PFSK-1 (cell line): ENCODE measurements at regions not wholly inside any gene's neighbourhood (a gene's known extent, or its start where the extent isn't known, plus 50 kb on each side); places are given as distances from the start of the nearest gene placed in this dataset.

Experiments used
- FOXP2 ChIP-seq: optimal IDR thresholded peaks from 2 replicates; pipeline ENCODE3; 2011; ENCODE audit warnings: borderline replicate concordance, control low read depth, inconsistent platforms; ENCODE audit not compliant: insufficient read depth; ENCODE audit errors: extremely low read length, extremely low read depth
- POLR2AphosphoS5 ChIP-seq: IDR thresholded peaks from 2 replicates; pipeline ENCODE4 v1.6.1; 2012; ENCODE audit warnings: low read depth, mild to moderate bottlenecking, control low read depth, low read length, moderate library complexity
- SIN3A ChIP-seq: IDR thresholded peaks from 2 replicates; pipeline ENCODE4 v1.6.1; 2012; ENCODE audit warnings: mild to moderate bottlenecking, low read length, moderate library complexity, borderline replicate concordance; ENCODE audit not compliant: insufficient read depth
- TAF1 ChIP-seq: IDR thresholded peaks from 2 replicates; pipeline ENCODE4 v1.6.1; 2012; ENCODE audit warnings: low read length, control low read depth, borderline replicate concordance; ENCODE audit not compliant: insufficient read depth
- TF ChIP-seq, protein P1 (sequence below), 2 experiments: IDR thresholded peaks; 2 replicates each; pipeline versions ENCODE4 v1.6.1 to v1.8.0; 2011 to 2012; ENCODE audit warnings: low read depth in 2 of 2, low read length in 2 of 2, control low read depth in 1 of 2, inconsistent platforms in 1 of 2, mild to moderate bottlenecking in 1 of 2, moderate library complexity in 1 of 2; ENCODE audit not compliant: insufficient read depth in 1 of 2

DNA sequence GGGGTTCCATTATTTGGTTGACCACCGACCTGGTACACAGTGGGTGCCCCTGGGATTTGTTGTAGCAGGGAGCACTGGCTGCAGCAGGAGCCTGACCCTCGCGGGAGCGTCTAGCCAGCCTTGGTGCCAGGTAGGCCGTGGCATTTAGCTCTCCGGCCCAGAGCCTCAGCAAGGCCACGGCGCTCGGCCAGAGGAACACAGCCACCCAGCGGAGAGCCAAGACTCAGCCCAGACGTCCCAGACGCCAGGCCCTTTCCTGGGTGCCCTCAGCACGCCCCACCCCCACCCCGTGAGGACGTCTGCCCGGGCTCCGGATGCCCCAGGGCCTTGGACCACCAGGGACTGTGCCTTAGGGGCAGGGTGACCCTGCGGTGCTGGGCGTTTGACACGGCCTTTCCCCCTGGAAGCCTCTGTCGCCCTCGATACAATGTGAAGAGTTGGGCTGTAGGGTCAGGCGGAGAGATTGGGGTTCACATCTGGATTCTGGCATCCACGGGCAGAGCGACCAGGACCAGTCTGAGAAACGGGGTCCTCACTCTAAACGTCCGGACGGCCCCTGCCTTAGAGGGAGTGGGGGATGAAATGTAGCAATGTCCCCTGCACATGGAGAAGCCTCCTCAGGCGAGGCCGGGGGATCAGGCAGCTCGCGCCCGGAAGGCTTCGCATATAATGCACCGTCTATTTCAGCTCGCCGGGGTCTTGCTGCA, 99.2 kb upstream of the FGF3 start:
- TF ChIP-seq TAF1 (no peak), POLR2AphosphoS5 (no peak), SIN3A (no peak), FOXP2 (no peak)
- TF ChIP-seq, protein P1, sequence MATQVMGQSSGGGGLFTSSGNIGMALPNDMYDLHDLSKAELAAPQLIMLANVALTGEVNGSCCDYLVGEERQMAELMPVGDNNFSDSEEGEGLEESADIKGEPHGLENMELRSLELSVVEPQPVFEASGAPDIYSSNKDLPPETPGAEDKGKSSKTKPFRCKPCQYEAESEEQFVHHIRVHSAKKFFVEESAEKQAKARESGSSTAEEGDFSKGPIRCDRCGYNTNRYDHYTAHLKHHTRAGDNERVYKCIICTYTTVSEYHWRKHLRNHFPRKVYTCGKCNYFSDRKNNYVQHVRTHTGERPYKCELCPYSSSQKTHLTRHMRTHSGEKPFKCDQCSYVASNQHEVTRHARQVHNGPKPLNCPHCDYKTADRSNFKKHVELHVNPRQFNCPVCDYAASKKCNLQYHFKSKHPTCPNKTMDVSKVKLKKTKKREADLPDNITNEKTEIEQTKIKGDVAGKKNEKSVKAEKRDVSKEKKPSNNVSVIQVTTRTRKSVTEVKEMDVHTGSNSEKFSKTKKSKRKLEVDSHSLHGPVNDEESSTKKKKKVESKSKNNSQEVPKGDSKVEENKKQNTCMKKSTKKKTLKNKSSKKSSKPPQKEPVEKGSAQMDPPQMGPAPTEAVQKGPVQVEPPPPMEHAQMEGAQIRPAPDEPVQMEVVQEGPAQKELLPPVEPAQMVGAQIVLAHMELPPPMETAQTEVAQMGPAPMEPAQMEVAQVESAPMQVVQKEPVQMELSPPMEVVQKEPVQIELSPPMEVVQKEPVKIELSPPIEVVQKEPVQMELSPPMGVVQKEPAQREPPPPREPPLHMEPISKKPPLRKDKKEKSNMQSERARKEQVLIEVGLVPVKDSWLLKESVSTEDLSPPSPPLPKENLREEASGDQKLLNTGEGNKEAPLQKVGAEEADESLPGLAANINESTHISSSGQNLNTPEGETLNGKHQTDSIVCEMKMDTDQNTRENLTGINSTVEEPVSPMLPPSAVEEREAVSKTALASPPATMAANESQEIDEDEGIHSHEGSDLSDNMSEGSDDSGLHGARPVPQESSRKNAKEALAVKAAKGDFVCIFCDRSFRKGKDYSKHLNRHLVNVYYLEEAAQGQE (IDR thresholded peaks at IDR 0.05; ENCODE audit: insufficient read depth in 1 of 2, low read depth in 2 of 2, low read length in 2 of 2) = no peak
